Thyroid gland (tissue), 4 donors: ENCODE measurements at regions not wholly inside any gene's neighbourhood (a gene's known extent, or its start where the extent isn't known, plus 50 kb on each side); places are given as distances from the start of the nearest gene placed in this dataset.

Experiments
- POLR2A ChIP-seq, 2 donors: fragments of 450-650 bp; IDR thresholded peaks; one replicate each; pipeline ENCODE4 v1.6.1; 2017; ENCODE audit warnings: antibody characterized with exemption in 2 of 2, mild to moderate bottlenecking in 2 of 2, moderate library complexity in 1 of 2
- TF ChIP-seq, protein P1 (sequence below), 6 experiments: fragments of 200-600 bp in 3 of 6; fragments of 450-650 bp in 3 of 6; sonication (generic) in 3 of 6; IDR thresholded peaks; one replicate each; pipeline ENCODE4 v1.5.1; 2016 to 2019; ENCODE audit warnings: antibody characterized with exemption in 6 of 6, mild to moderate bottlenecking in 2 of 6, inconsistent platforms in 1 of 6, moderate library complexity in 1 of 6

- TF ChIP-seq, protein P1, sequence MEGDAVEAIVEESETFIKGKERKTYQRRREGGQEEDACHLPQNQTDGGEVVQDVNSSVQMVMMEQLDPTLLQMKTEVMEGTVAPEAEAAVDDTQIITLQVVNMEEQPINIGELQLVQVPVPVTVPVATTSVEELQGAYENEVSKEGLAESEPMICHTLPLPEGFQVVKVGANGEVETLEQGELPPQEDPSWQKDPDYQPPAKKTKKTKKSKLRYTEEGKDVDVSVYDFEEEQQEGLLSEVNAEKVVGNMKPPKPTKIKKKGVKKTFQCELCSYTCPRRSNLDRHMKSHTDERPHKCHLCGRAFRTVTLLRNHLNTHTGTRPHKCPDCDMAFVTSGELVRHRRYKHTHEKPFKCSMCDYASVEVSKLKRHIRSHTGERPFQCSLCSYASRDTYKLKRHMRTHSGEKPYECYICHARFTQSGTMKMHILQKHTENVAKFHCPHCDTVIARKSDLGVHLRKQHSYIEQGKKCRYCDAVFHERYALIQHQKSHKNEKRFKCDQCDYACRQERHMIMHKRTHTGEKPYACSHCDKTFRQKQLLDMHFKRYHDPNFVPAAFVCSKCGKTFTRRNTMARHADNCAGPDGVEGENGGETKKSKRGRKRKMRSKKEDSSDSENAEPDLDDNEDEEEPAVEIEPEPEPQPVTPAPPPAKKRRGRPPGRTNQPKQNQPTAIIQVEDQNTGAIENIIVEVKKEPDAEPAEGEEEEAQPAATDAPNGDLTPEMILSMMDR (IDR thresholded peaks at IDR 0.05) = no peak
- no peak for TF ChIP-seq POLR2A (IDR thresholded peaks at IDR 0.05)
Observed at GRCh38 chr5:36795366-36795765, 81.2 kb upstream of the NIPBL start.
